ENCODE measurements at regions not wholly inside any gene's neighbourhood (a gene's known extent, or its start where the extent isn't known, plus 50 kb on each side); places are given as distances from the start of the nearest gene placed in this dataset.

GRCh38 chr14:84421621-84422020, 1108.3 kb upstream of the FLRT2 start:
- TF ChIP-seq EZH2 (IDR thresholded peaks at IDR 0.05) (no peak), POLR2AphosphoS5 (IDR thresholded peaks at IDR 0.05; ENCODE audit: borderline replicate concordance, low read depth, low read length) (no peak), FOXP2 (optimal IDR thresholded peaks at IDR 0.05; ENCODE audit: control extremely low read depth, extremely low read length, insufficient read depth) (no peak)
